ENCODE measurements at regions not wholly inside any gene's neighbourhood (a gene's known extent, or its start where the extent isn't known, plus 50 kb on each side); places are given as distances from the start of the nearest gene placed in this dataset.

GRCh38 chr9:27625751-27626150, 52.5 kb upstream of the C9orf72 start:
- DNase-seq = no peak
- H3K4me3 ChIP-seq (ENCODE audit: low read depth, low read length) = no peak overlapping the region
- no peak for TF ChIP-seq CTCF (IDR thresholded peaks at IDR 0.05; ENCODE audit: low read depth, low read length)

GRCh38 chr9:27626244-27627187, 53.2 kb upstream of the C9orf72 start:
- no peaks in the 10 kb centered on the region for H3K36me3 ChIP-seq
- H3K27me3 ChIP-seq = no peaks in the 10 kb centered on the region
- no peak for TF ChIP-seq CTCF (IDR thresholded peaks at IDR 0.05; ENCODE audit: low read depth, low read length)
- DNase-seq = no peak
- no peak overlapping the region for H3K4me3 ChIP-seq (ENCODE audit: low read depth, low read length)
- H3K4me1 ChIP-seq = no peaks in the 10 kb centered on the region
- H3K9me3 ChIP-seq = no peaks in the 10 kb centered on the region

More at GRCh38 chr9:27625751-27626150, 52.5 kb upstream of the C9orf72 start:
- no peaks in the 10 kb centered on the region for H3K27me3 ChIP-seq
- H3K36me3 ChIP-seq = no peaks in the 10 kb centered on the region
- no peaks in the 10 kb centered on the region for H3K4me1 ChIP-seq
- H3K9me3 ChIP-seq = no peaks in the 10 kb centered on the region

GRCh38 chr9:27627188-27627564, 53.9 kb upstream of the C9orf72 start:
- no peaks in the 10 kb centered on the region for H3K36me3 ChIP-seq
- no peaks in the 10 kb centered on the region for H3K4me1 ChIP-seq
- H3K9me3 ChIP-seq = no peaks in the 10 kb centered on the region
- H3K4me3 ChIP-seq (ENCODE audit: low read depth, low read length) = no peak overlapping the region
- TF ChIP-seq CTCF (IDR thresholded peaks at IDR 0.05; ENCODE audit: low read depth, low read length) = no peak
- no peaks in the 10 kb centered on the region for H3K27me3 ChIP-seq
- no peak for DNase-seq

GRCh38 chr9:27628311-27628710, 55.0 kb upstream of the C9orf72 start:
- H3K4me3 ChIP-seq (ENCODE audit: low read depth, low read length) = no peak overlapping the region
- no peaks in the 10 kb centered on the region for H3K27me3 ChIP-seq
- no peak for DNase-seq
- H3K9me3 ChIP-seq = no peaks in the 10 kb centered on the region
- no peaks in the 10 kb centered on the region for H3K4me1 ChIP-seq
- H3K36me3 ChIP-seq = no peaks in the 10 kb centered on the region
- TF ChIP-seq CTCF (IDR thresholded peaks at IDR 0.05; ENCODE audit: low read depth, low read length) = no peak

- Histone ChIP-seq H3K36me3 (no peaks in the 10 kb centered on the region), H3K27me3 (no peaks in the 10 kb centered on the region), H3K9me3 (no peaks in the 10 kb centered on the region), H3K4me1 (no peaks in the 10 kb centered on the region), H3K4me3 (ENCODE audit: low read depth, low read length) (no peak overlapping the region)
- DNase-seq = no peak
- TF ChIP-seq CTCF (IDR thresholded peaks at IDR 0.05; ENCODE audit: low read depth, low read length) = no peak
Measured at GRCh38 chr9:27629425-27629824, 56.1 kb upstream of the C9orf72 start.

- DNase-seq = no peak
- no peaks in the 10 kb centered on the region for H3K27me3 ChIP-seq
- H3K9me3 ChIP-seq = no peaks in the 10 kb centered on the region
- H3K4me1 ChIP-seq = no peaks in the 10 kb centered on the region
- H3K4me3 ChIP-seq (ENCODE audit: low read depth, low read length) = no peak overlapping the region
- no peaks in the 10 kb centered on the region for H3K36me3 ChIP-seq
- TF ChIP-seq CTCF (IDR thresholded peaks at IDR 0.05; ENCODE audit: low read depth, low read length) = no peak
Measured at GRCh38 chr9:27632254-27632653, 59.0 kb upstream of the C9orf72 start.
